GM12878 (cell line): ENCODE measurements at regions not wholly inside any gene's neighbourhood (a gene's known extent, or its start where the extent isn't known, plus 50 kb on each side); places are given as distances from the start of the nearest gene placed in this dataset.

ENCODE experiments used
- ATAC-seq: fragments of 200-7000 bp; cut with Tn5 transposase; 3 replicates; pipeline ENCODE4 v1.9.1; 2020; ENCODE audit warnings: mild to moderate bottlenecking, moderate library complexity
- BruUV-seq: library from RNA; stranded (reverse); fragments of 400-500 nt; replicated peaks from 2 replicates; lab custom pipeline; 2021; lab: Mats Ljungman, UMichigan
- CTCF ChIA-PET: fragments of 300-600 bp; sonication (Branson Sonifier 250); formaldehyde crosslinking; extraction: SDS; loops from one replicate; lab custom pipeline; 2021; ENCODE audit warnings: inconsistent platforms; lab: Yijun Ruan, JAX
- POLR2A ChIA-PET: fragments of 350-600 bp; formaldehyde crosslinking; extraction: SDS; loops from one replicate; lab custom pipeline; 2021; ENCODE audit warnings: inconsistent platforms; lab: Charles Lee
- RAD21 ChIA-PET: fragments of 300-600 bp; sonication (Branson Sonifier 250); formaldehyde crosslinking; loops from one replicate; lab custom pipeline; 2023; ENCODE audit warnings: antibody characterized with exemption; ENCODE audit not compliant: unreplicated experiment; lab: Charles Lee
- SMC1A ChIA-PET: fragments of 300-600 bp; sonication (Branson Sonifier 250); formaldehyde crosslinking; loops from one replicate; lab custom pipeline; 2023; ENCODE audit not compliant: unreplicated experiment, uncharacterized antibody; lab: Charles Lee
- DNase-seq: peaks from one replicate; pipeline ENCODE4 v3.0.0-alpha.2; 2011; ENCODE audit warnings: low read depth, low spot score
- FAIRE-seq: peaks from 3 replicates; lab custom pipeline; 2011; peaks lifted over from hg19 to GRCh38; lab: Jason Lieb, UNC
- H2AFZ ChIP-seq: 2 replicates; pipeline ENCODE4 v1.6.0; 2011; ENCODE audit warnings: low read depth, low read length, control low read depth; ENCODE audit not compliant: control insufficient read depth
- H3K27ac ChIP-seq: 2 replicates; pipeline ENCODE4 v1.5.1; 2011; ENCODE audit warnings: control low read depth; ENCODE audit not compliant: control insufficient read depth, insufficient read depth
- H3K27me3 ChIP-seq, 2 experiments: replicated peaks in 1 of 2; 2 replicates each; pipeline versions ENCODE4 v1.6.0 to v1.6.1; 2011; ENCODE audit warnings: low read length in 1 of 2; ENCODE audit not compliant: control insufficient read depth in 2 of 2, insufficient read depth in 2 of 2
- H3K36me3 ChIP-seq, 2 experiments: 2 replicates each; pipeline ENCODE4 v1.5.1; 2011; ENCODE audit warnings: low read length in 1 of 2; ENCODE audit not compliant: control insufficient read depth in 2 of 2, insufficient read depth in 2 of 2
- H3K4me1 ChIP-seq: 2 replicates; pipeline ENCODE4 v1.6.1; 2011; ENCODE audit warnings: mild to moderate bottlenecking, low read length, moderate library complexity, mixed read lengths; ENCODE audit not compliant: control insufficient read depth, insufficient read depth
- H3K4me2 ChIP-seq: 2 replicates; pipeline ENCODE4 v1.6.0; 2011; ENCODE audit warnings: control low read depth; ENCODE audit not compliant: control insufficient read depth, insufficient read depth
- H3K4me3 ChIP-seq: fragments of 200-600 bp; sonication (generic); 2 replicates; pipeline ENCODE4 v1.5.1; 2016
- H3K79me2 ChIP-seq: 2 replicates; pipeline ENCODE4 v1.6.0; 2011; ENCODE audit warnings: low read length; ENCODE audit not compliant: control insufficient read depth, insufficient read depth
- H3K9ac ChIP-seq: 2 replicates; pipeline ENCODE4 v1.8.0; 2011; ENCODE audit warnings: low read length, control low read depth, mixed read lengths; ENCODE audit not compliant: control insufficient read depth, insufficient read depth
- H3K9me3 ChIP-seq: replicated peaks from 3 replicates; pipeline ENCODE4 v1.5.1; 2011; ENCODE audit warnings: mild to moderate bottlenecking, low read length; ENCODE audit not compliant: control insufficient read depth, insufficient read depth
- H4K20me1 ChIP-seq: 2 replicates; pipeline ENCODE4 v1.6.0; 2011; ENCODE audit not compliant: control insufficient read depth, insufficient read depth
- ATF7 ChIP-seq: fragments of 450-650 bp; IDR thresholded peaks from 2 replicates; pipeline ENCODE4 v1.6.1; 2016; ENCODE audit warnings: low read depth, mild to moderate bottlenecking
- CBFB ChIP-seq: IDR thresholded peaks from 2 replicates; pipeline ENCODE4 v1.6.1; 2016; ENCODE audit warnings: antibody characterized with exemption, low read depth
- FOXM1 ChIP-seq: IDR thresholded peaks from 2 replicates; pipeline ENCODE4 v1.6.1; 2012; ENCODE audit warnings: low read depth, mild to moderate bottlenecking, inconsistent platforms, low read length, moderate library complexity
- GABPA ChIP-seq: IDR thresholded peaks from 2 replicates; pipeline ENCODE4 v1.6.1; 2014; ENCODE audit warnings: antibody characterized with exemption, low read depth, mild to moderate bottlenecking, inconsistent platforms
- MTA2 ChIP-seq: fragments of 450-650 bp; IDR thresholded peaks from 2 replicates; pipeline ENCODE4 v1.6.1; 2016; ENCODE audit warnings: low read depth, mild to moderate bottlenecking, moderate library complexity
- NRF1 ChIP-seq: conservative IDR thresholded peaks from 2 replicates; pipeline ENCODE4 v1.6.1; 2011; ENCODE audit warnings: mild to moderate bottlenecking, low read depth, low read length, improper control_type of control experiment
- RELA ChIP-seq: fragments of 450-650 bp; IDR thresholded peaks from 2 replicates; pipeline ENCODE4 v1.8.0; 2014; ENCODE audit warnings: borderline replicate concordance; ENCODE audit not compliant: partially characterized antibody
- REST ChIP-seq: IDR thresholded peaks from 2 replicates; pipeline ENCODE4 v1.6.1; 2012; ENCODE audit warnings: mild to moderate bottlenecking, low read depth, low read length
- SMAD1 ChIP-seq: fragments of 450-650 bp; IDR thresholded peaks from 2 replicates; pipeline ENCODE4 v1.6.1; 2018; ENCODE audit warnings: mild to moderate bottlenecking, low read depth; ENCODE audit not compliant: partially characterized antibody
- SPI1 ChIP-seq: IDR thresholded peaks from 2 replicates; pipeline ENCODE4 v1.6.1; 2011; ENCODE audit warnings: low read depth, mild to moderate bottlenecking, low read length, moderate library complexity, borderline replicate concordance; ENCODE audit not compliant: insufficient read depth
- SREBF2 ChIP-seq: IDR thresholded peaks from 2 replicates; pipeline ENCODE4 v1.6.1; 2012; ENCODE audit warnings: mild to moderate bottlenecking, low read length
- SUPT20H ChIP-seq: IDR thresholded peaks from 2 replicates; pipeline ENCODE4 v1.6.1; 2011; ENCODE audit warnings: low read depth, mild to moderate bottlenecking, low read length, moderate library complexity, borderline replicate concordance; ENCODE audit not compliant: control insufficient read depth
- SUZ12 ChIP-seq: fragments of 200-600 bp; sonication (generic); IDR thresholded peaks from one replicate; pipeline ENCODE4 v1.6.1; 2018; ENCODE audit warnings: antibody characterized with exemption, mild to moderate bottlenecking; ENCODE audit not compliant: unreplicated experiment
- YY1 ChIP-seq: IDR thresholded peaks from 2 replicates; pipeline ENCODE4 v1.6.1; 2011; ENCODE audit warnings: low read depth, mild to moderate bottlenecking, low read length
- ZBTB11 ChIP-seq: fragments of 450-650 bp; formaldehyde crosslinking; IDR thresholded peaks from 2 replicates; pipeline ENCODE4 v1.5.0; 2022; ENCODE audit warnings: mild to moderate bottlenecking, missing genetic modification characterization
- ZBTB40 ChIP-seq: fragments of 450-650 bp; IDR thresholded peaks from 2 replicates; pipeline ENCODE4 v1.6.1; 2016; ENCODE audit warnings: mild to moderate bottlenecking, moderate library complexity, borderline replicate concordance
- in situ Hi-C: fragments of 300-500 bp; cut with MboI; formaldehyde crosslinking; loops from 9 replicates; pipeline ENCODE4 v1.14.3; 2018; ENCODE audit warnings: mixed read lengths
- intact Hi-C: fragments of 100-400 bp; cut with micrococcal nuclease; formaldehyde crosslinking; loops from one replicate; pipeline ENCODE4 v1.14.2; 2022; ENCODE audit not compliant: unreplicated experiment

GRCh38 chr17:53039981-53040380 is 782.7 kb upstream of the KIF2B start:
- FAIRE-seq: no peak
- Histone ChIP-seq H3K4me2 (no peak overlapping the region), H3K79me2 (no peaks in the 10 kb centered on the region), H3K9me3 (no peaks in the 10 kb centered on the region), H3K4me1 (no peaks in the 10 kb centered on the region), H3K36me3 (no peaks in the 10 kb centered on the region), H3K27ac (no peak overlapping the region), H4K20me1 (no peaks in the 10 kb centered on the region), H3K9ac (no peak overlapping the region), H2AFZ (no peak overlapping the region), H3K27me3 (no peaks in the 10 kb centered on the region), H3K4me3 (no peak overlapping the region)
- no peak for ATAC-seq
- ChIA-PET CTCF (no interaction called here), POLR2A (no interaction called here), SMC1A (no interaction called here), RAD21 (no interaction called here)
- intact Hi-C loops: no loop called here
- DNase-seq: no peak
- in situ Hi-C loops: no loop called here
- no TSS peak for BruUV-seq
- TF ChIP-seq MTA2: no peak
- no peak for TF ChIP-seq CBFB
- TF ChIP-seq SMAD1: no peak
- no peak for TF ChIP-seq SUPT20H
- TF ChIP-seq ZBTB40: no peak
- no peak for TF ChIP-seq ZBTB11
- TF ChIP-seq GABPA: no peak
- TF ChIP-seq SUZ12: no peak
- TF ChIP-seq SPI1: no peak
- no peak for TF ChIP-seq SREBF2
- TF ChIP-seq NRF1: no peak
- TF ChIP-seq ATF7: no peak
- TF ChIP-seq FOXM1: no peak
- TF ChIP-seq YY1: no peak
- no peak for TF ChIP-seq RELA
- no peak for TF ChIP-seq REST
